ENCODE measurements at regions not wholly inside any gene's neighbourhood (a gene's known extent, or its start where the extent isn't known, plus 50 kb on each side); places are given as distances from the start of the nearest gene placed in this dataset.
"Not testable (repeated sequence)": the region's sequence is repeated elsewhere in the genome, so short reads cannot be mapped to it uniquely, and the experiment has no call there.

GRCh38 chr10:35959252-35959651 is 317.2 kb upstream of the FZD8 start:
- no peaks in the 10 kb centered on the region for H3K9me3 ChIP-seq (ENCODE audit: severe bottlenecking)
- no peak for DNase-seq
- H3K4me3 ChIP-seq (ENCODE audit: low read depth, low read length), result no peak overlapping the region
- no peaks in the 10 kb centered on the region for H3K36me3 ChIP-seq
- H3K27ac ChIP-seq, result no peak overlapping the region
- H3K27me3 ChIP-seq (ENCODE audit: insufficient read depth, low read depth, severe bottlenecking), result no peaks in the 10 kb centered on the region
- no peak for TF ChIP-seq CTCF (IDR thresholded peaks at IDR 0.05; ENCODE audit: low read depth, low read length)

GRCh38 chr10:35958609-35959008 is 316.5 kb upstream of the FZD8 start:
- H3K4me3 ChIP-seq (ENCODE audit: low read depth, low read length); H3K36me3 ChIP-seq; DNase-seq; H3K9me3 ChIP-seq (ENCODE audit: severe bottlenecking); H3K27ac ChIP-seq; H3K27me3 ChIP-seq (ENCODE audit: insufficient read depth, low read depth, severe bottlenecking): not testable (repeated sequence)

GRCh38 chr10:35950701-35951100 is 308.6 kb upstream of the FZD8 start:
- H3K4me3 ChIP-seq (ENCODE audit: low read depth, low read length), result no peak overlapping the region
- H3K36me3 ChIP-seq, result no peaks in the 10 kb centered on the region
- no peak for TF ChIP-seq CTCF (IDR thresholded peaks at IDR 0.05; ENCODE audit: low read depth, low read length)
- H3K27me3 ChIP-seq (ENCODE audit: insufficient read depth, low read depth, severe bottlenecking), result no peaks in the 10 kb centered on the region
- no peaks in the 10 kb centered on the region for H3K9me3 ChIP-seq (ENCODE audit: severe bottlenecking)
- no peak for DNase-seq
- no peak overlapping the region for H3K27ac ChIP-seq

GRCh38 chr10:35950226-35950625 is 308.1 kb upstream of the FZD8 start:
- H3K36me3 ChIP-seq, result no peaks in the 10 kb centered on the region
- no peaks in the 10 kb centered on the region for H3K27me3 ChIP-seq (ENCODE audit: insufficient read depth, low read depth, severe bottlenecking)
- no peaks in the 10 kb centered on the region for H3K9me3 ChIP-seq (ENCODE audit: severe bottlenecking)
- TF ChIP-seq CTCF (IDR thresholded peaks at IDR 0.05; ENCODE audit: low read depth, low read length), result no peak
- no peak overlapping the region for H3K27ac ChIP-seq
- DNase-seq, result no peak
- no peak overlapping the region for H3K4me3 ChIP-seq (ENCODE audit: low read depth, low read length)

GRCh38 chr10:35949811-35950211 is 307.7 kb upstream of the FZD8 start:
- Histone ChIP-seq H3K27me3 (ENCODE audit: insufficient read depth, low read depth, severe bottlenecking) (no peaks in the 10 kb centered on the region), H3K36me3 (no peaks in the 10 kb centered on the region), H3K27ac (no peak overlapping the region), H3K9me3 (ENCODE audit: severe bottlenecking) (no peaks in the 10 kb centered on the region), H3K4me3 (ENCODE audit: low read depth, low read length) (no peak overlapping the region)
- no peak for TF ChIP-seq CTCF (IDR thresholded peaks at IDR 0.05; ENCODE audit: low read depth, low read length)
- DNase-seq, result no peak

- no peak for DNase-seq
- Histone ChIP-seq H3K27ac (no peak overlapping the region), H3K27me3 (ENCODE audit: insufficient read depth, low read depth, severe bottlenecking) (no peaks in the 10 kb centered on the region), H3K36me3 (no peaks in the 10 kb centered on the region), H3K9me3 (ENCODE audit: severe bottlenecking) (peaks cover 6% of the 10 kb centered on the region), H3K4me3 (ENCODE audit: low read depth, low read length) (no peak overlapping the region)
- no peak for TF ChIP-seq CTCF (IDR thresholded peaks at IDR 0.05; ENCODE audit: low read depth, low read length)
Observed at GRCh38 chr10:35946556-35946955, 304.5 kb upstream of the FZD8 start.
